GM19324 (cell line): ENCODE measurements at regions not wholly inside any gene's neighbourhood (a gene's known extent, or its start where the extent isn't known, plus 50 kb on each side); places are given as distances from the start of the nearest gene placed in this dataset.
"Not testable (repeated sequence)": the region's sequence is repeated elsewhere in the genome, so short reads cannot be mapped to it uniquely, and the experiment has no call there.

Source experiments
- ATAC-seq: cut with Tn5 transposase; IDR thresholded peaks from one replicate; pipeline ENCODE4 v1.9.1; 2021; ENCODE audit warnings: mild to moderate bottlenecking, moderate library complexity; ENCODE audit not compliant: unreplicated experiment, low FRiP score

DNA sequence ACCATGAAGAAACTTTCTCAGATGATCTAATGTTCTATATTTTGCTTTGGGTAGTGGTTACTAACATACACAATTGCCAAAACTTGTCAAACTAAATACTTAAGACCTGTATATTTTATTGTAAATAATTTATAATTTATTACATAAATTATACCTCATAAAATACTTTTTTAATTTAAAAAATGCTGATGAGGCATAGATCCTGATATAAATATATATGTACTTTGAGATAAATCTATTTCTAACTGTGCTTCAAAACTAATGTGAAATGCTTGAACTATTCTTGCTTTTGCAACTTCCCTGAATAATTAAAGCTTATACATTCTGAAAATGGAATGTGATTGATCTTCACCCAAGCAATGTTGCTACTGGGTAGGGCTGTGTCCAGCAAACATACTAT lies 568.8 kb downstream of the INSC start:
- ATAC-seq = no peak

DNA sequence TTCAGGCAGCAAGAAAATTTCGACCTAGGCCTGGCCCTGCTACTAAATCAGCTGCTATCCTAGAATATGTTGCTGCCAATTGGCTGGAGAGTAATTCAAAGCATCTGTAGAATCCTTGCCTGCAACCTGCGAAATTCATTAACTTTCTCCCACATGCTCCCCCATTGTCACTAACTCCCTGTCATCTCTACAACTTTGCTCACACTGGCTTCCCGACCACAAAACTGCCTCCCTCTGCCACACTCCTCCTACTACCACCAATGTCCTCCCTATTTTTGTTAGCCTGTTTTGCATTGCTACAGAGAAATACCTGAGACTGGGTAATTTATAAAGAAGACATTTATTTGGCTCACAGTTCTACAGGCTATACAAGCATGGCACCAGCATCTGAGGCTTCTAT lies 570.6 kb downstream of the INSC start:
- ATAC-seq = no peak

DNA sequence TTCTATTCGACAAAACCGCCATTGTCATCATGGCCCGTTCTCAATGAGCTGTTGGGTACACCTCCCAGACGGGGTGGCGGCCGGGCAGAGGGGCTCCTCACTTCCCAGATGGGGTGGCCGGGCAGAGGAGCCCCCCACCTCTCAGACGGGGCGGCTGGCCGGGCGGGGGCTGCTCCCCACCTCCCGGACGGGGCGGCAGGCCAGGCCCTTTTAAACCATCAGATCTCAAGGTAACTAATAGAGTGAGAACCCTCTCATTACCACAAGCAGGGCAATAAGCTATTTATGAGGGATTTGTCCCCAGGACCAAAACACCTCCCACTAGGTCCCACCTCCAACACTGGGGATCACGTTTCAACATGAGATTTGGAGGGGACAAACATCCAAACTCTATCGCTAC lies 571.5 kb downstream of the INSC start:
- ATAC-seq = not testable (repeated sequence)

DNA sequence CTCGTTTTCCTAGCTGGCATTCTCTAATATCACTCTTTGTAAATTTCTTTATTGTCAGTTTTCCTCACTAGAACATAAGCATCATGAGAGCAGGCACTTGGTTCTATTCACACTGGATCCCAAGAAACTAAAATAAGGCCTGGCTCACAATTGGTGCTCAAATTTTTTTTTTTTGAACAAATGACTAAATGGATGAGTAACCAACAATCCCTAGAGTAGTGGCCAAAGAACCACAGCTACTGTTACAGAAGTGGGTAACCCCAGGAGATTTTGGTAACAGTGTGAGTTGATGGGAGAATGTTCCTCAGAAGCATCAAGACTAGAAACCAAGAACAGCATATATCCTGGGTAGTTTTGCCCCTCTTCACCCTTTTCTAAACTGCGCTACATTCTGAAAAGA lies 572.6 kb downstream of the INSC start:
- no peak for ATAC-seq

DNA sequence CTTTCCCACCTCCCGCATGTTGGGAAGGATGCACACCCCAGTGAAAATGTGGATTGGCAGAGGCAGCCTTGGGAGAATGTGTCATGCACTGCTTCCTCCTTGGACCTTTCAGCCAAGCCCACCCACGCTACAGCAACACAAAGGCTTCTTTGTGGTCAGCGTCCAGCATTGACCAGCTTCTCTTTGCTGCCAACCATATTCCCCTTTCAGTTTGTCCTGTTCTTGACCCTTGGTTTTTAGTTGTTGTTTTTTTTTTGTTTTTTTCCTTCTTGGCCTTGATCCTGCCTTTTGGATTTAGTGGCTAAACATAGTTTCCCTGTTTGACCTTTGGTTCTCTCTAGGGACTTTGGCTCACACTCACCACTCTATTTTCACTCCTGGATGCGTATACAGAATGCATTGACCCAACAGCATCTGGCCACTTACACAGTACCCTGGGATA lies 573.6 kb downstream of the INSC start:
- no peak for ATAC-seq

DNA sequence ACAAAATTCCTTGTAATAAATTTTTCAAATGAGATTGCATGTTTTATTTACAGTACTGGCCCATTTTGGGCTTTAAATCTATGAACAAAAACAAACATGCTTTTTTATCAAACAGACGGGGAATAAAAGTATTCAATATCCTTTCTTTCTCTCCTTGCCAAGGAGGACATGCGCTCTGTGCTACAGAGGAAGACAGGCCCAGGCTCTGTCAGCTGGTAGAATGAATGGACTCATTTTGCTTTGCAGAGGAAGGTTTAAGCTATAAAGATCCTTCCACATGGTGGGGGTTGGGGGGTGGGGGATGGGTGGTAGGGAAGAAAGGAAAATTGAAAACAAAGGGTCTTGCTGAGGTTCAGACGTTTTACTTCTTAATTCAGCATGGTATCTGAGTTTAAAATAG lies 575.6 kb downstream of the INSC start:
- no peak for ATAC-seq

DNA sequence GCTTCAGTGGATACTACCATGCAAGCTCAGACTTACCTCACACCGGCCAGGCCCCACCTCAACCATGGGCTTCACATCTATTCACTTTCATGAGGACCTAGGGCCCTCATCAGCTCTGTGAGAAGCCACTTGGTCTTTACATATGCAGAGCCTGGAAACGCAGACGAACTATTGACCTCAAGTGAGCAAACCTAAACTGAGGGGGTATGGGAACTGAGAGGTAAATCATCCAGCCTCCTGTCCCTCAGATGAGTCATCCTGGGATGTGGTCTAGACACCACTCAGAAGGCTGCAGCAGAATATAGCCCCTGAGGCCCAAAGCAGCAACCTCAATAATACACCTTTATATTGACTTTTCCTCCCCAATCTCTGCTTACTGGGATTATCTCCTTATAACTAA lies 578.0 kb downstream of the INSC start:
- ATAC-seq = no peak

DNA sequence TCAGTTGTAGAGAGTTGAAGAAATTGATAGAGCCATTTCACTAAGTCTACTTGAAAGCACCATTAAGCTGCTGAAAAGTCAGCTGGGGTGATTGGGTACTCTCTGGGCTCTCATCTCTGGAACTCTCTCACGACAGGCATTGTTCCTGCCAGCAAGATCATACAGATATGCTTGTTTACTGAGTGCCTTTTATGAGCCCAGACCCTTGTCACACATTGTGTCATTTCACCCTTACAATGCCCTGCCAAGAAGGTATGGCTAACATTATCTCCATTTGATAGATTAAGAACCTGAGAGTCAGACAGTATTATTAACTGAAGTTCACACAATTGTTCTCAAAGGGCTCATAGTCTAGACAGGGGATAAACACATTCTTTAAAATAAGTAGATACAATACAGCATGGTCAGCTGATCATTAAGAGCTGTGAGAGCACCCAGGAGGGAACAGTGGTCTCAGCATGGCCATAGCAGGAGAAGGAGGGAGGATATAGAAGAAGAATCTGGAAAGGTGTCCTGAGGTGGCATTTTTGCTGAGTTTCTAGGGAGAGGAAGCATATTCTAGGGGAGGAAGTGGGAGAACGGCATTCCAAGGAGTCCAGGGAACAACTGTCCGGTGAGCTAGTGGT lies 580.5 kb downstream of the INSC start:
- ATAC-seq = no peak

DNA sequence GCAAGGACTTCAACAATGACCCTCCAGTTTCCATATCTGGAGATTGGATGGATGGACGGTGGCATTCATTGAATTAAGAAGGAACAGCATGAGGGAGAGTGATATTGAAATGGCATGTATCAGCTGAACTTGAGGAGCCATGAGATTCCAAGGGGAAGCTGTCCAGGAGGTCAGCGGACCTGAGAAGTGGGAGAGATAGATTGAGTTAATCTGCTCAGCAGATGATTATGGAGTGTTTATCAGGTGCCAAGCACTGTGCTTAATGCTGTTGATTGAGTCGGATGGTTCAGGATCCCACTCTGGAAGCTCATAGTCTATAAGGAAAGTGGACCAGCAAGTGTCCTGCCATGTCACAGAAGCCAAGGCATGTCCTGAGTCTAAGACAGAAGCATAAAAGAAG lies 581.3 kb downstream of the INSC start:
- ATAC-seq = no peak

DNA sequence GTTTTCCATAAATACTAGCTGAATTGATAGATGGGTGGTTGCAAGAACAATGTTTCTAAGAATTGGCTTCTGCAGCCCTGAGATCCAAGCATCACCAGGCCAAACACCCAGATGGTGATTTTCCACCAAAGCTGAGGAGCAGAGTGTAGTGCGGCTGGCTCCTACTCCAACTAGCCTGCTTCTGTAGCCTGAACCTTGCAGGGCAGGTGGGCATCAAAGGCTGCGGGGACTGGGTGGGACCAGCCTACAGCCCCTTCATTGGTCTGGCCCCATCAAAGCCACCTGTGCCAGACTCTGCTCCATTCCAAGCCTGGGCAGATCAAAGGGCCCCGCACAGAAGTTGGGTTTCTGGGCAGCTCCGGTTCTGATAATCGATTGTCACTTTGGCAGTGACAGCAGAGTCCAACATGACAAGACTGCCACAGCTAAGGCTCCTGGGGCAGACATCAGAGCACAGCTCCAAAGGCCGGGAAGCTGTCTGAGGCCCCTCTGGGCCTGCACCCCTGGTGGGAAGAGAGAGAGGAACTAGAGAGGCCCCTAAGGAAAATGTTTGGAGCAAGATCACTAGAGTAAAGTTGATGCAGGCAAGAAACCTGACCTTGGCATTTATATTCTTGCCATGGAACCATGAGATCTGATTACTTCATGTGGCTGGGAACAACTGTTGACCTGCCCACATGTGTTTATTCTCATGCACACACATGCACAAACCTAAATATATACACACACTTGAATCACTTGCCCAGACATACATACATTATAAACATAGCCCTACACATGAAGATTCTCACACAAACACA lies 582.9 kb downstream of the INSC start:
- no peak for ATAC-seq

DNA sequence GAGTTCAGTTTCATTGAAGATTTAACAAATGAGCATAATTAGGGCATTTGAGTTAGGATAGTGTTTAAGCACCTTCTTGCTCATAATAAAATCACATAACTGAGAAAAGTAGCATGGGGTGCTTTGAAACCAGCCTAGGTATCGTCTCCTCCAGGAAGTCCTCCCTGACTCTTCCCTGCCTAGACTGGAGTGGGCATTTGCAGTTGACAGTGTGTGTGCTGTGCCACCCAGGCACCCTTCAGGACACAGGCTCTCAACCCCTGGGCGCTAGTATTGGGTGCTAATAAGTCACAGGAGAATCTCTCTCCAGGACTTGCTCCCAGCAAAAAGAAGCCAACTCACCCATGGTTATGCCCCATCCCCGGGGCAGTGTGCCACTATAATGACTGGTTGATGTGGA lies 584.1 kb downstream of the INSC start:
- no peak for ATAC-seq

DNA sequence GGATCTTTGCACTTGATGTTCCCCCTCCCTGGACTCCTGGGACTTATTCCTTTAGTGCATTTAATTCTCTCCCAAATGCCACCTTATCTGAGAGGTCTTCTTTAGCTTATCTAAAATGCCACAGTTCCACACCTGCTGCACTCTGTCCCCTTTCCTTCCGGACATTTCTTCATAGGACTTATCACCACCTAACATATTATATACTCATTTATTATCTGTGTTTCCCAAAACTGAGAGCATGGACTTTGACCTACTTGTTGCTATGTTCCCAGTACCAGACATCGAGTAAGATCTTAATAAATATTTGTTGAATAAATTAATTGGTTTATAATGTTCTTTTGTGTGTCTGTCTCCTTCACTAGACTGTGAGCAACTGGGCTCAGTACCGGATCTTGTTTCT lies 585.3 kb downstream of the INSC start:
- ATAC-seq = no peak

DNA sequence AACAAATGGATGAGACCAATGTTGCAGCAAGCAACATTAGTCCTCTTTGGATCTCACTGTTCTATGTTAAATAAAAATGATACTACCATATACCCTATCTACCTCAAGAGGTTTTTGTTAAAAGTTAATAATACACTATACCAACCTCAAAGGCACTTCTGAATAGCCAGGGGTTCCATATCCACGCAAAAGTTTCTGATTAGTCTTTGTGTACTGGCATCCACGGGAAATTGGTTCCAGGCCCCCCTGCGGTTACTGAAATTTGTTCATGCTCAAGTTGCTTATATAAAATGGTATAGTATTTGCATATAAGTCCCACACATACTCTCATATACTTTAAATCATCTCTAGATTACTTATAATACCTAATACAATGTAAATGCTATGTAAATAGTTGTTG lies 585.7 kb downstream of the INSC start:
- no peak for ATAC-seq

DNA sequence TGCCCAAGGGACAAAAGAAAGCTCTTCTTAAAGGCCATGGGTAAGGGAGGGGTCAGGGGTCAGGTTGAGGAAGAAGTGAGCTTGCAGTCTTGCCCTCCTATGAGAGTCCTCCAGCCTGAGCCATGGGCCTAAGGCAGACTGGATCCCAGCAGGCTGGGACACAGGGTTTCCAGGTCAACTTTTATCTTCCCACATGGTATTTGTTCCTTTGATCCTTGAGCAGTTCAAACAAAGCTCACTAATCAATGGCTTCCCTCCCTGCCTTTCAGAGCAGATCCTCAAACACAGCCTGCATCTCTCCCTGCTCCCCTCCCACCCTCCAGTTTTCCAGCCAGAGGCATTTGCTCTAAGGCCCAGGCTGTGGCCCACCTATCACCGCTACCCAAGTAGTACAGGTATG lies 589.3 kb downstream of the INSC start:
- ATAC-seq = no peak

DNA sequence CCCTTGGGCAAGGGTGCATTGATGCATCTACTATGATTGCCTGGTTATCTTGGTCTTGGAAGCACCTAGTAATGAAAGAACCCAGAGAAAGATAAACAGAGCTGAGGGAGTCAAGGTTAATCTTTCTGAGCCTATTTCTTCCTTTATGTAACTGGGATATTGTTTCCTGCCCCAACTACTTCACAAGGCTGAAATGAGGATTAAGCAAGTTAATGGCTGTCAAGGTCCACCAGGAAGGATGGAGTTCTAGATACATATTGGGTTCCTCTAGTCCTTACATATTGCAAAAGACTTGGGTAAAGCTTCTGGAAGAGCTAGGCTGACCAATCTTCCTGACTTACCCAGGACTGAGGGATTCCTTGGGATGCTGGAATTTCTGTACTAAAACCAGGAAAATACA lies 589.8 kb downstream of the INSC start:
- ATAC-seq = no peak

DNA sequence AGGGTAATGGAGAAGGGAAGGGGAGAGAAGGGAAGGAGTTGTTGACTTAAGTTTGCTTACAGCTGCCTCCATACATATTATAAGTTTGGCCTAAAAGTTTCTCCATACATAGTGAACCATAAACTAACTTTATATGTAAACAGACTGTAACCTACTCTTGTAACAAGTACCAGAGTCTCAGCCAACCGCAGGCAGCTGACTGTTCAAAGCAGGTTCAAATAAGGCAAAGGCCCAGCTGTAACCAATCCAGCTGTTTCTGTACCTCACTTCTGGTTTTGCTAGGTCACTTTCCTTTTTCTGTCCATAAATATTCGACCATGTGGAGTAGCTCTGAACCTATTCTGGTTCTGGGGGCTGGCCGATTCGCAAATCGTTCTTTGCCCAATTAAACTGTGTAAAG lies 591.2 kb downstream of the INSC start:
- no peak for ATAC-seq

DNA sequence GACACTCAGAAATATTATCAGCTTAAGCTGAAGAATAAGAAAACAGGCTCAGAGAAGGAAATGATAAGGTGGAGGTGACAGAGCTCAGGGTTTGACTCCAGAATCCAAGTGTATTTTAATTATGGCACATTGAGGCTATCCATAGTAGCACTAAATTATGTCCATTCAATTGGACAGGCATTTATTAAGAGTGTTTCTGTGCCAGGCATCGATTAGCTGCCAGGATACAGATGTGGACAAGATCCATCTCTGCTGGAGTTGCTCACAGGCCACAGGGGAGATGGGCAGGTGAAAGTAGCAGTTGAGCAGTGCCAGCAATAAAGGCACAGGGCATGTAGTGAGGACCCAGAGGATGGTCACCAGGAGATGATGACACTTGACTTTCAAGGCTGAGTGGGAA lies 592.5 kb downstream of the INSC start:
- ATAC-seq = no peak

DNA sequence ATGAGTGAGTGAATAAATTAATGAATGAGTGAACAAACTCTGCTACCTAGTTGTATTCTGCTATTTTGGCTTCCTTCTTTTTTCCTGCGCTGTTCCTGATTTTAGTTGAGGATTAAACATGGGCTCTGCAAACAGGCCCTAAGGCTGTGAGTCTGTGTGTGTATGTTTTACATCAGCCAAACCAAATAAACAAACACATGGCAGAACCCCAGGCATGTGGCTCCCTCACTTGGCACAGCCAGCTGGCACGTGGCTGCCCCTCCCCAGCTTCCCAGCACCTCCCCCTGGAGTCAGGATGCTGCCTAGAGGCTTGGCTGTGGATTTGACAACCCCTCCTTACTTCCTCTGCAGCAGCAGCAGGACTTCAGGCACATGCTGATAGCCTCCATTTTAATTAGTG lies 593.2 kb downstream of the INSC start:
- ATAC-seq = no peak

DNA sequence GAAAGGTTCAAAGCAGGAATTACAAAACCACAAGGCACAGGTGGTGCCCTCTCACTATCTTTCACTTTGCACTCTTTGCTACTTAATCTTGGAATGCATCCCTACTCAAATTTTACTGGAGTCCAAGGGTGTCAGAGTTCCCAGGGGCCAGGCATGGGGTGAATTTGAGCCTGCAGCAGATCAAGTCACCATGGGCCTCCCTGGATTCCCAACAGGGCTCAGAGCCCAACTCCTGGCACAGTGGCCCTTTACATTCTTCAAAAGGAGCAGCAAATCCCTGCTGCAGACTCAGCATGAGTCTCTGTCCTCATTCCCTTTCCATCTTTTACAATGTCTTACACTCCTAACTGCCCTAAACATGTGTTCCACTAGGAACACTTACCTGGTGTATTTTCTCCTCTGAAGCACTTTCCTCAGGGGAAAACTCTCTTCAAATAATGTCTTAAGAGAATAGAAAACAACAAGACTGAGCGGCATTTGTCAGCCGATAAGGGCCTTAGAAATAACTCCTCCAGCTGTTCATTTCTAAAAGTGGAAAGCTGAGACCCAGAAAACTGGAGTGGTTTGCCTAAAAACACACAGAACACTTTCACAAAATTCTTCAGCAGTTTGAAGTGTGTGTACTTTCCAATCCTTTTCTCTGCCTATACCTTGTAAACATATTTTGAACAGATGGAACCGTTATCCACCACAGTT lies 596.0 kb downstream of the INSC start:
- no peak for ATAC-seq

DNA sequence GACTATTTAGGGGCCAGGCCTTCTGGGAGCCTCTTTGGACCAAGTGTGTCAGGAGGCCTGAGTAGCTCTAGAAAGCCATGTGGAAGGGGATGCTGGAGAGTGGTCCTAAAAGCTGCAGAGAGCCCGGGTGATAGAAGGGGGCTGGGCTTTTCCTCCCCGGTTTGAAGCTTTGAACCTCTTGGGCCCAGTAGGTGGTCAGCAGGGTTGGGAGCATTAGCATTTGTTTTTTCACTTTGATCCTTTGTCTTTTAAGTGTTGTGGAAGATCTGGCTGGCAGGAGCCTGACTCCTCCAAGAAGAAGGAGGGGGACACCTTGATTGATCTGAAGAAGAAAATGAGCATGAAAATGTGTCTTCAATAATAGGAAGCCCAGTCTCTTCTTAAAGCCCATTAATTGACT lies 596.6 kb downstream of the INSC start:
- no peak for ATAC-seq

DNA sequence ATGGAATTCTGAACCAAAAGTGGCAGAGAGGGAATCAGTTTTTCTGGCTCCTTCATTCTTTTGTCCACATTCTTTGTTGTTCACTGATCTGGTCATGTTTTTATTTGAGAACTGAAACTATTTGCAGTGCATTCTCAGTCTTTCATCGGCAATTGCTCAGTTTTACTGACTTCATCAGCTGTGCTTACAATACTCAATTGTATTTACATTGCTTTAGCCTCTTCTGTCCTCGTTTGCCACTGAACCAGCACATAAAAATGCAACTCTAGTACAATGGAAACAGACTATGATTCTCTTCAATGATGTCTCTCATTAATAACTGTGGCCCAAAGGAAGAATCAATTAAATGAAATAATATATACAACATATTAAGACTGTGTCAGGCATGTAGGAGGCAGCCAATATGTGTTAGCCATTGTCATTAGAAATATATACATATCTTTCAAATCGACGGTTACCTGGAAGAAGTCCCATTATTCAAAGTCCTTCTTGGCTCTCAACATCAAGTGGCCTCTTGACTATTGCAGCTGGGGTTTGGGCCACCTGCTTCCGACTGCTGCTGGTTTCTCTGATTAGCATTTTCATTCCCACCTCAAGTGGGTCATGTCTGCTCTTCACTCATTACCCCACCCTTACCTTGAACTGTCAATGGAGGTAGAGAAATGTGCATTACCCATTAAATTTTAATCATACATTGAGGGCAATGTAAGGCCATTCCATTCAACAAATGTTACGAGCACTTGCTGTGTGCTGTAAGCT lies 600.1 kb downstream of the INSC start:
- no peak for ATAC-seq
